Body of pancreas (tissue), 4 donors: ENCODE measurements at regions not wholly inside any gene's neighbourhood (a gene's known extent, or its start where the extent isn't known, plus 50 kb on each side); places are given as distances from the start of the nearest gene placed in this dataset.
"Not testable (repeated sequence)": the region's sequence is repeated elsewhere in the genome, so short reads cannot be mapped to it uniquely, and the experiment has no call there.

Source experiments
- ATAC-seq: fragments of 150-250 bp; one replicate; pipeline ENCODE4 v1.9.1; 2016
- DNase-seq, 4 donors: peaks; one replicate each; pipeline ENCODE4 v3.0.0-alpha.2; 2019
- H3K27ac ChIP-seq, 4 donors: fragments of 200-600 bp; sonication (generic); 1 replicate in 3 of 4; 2 replicates in 1 of 4; pipeline versions ENCODE4 v1.5.1 to v1.6.1; 2016 to 2019; ENCODE audit warnings: mild to moderate bottlenecking in 1 of 4, mixed read lengths in 1 of 4, moderate library complexity in 1 of 4
- H3K27me3 ChIP-seq, 2 donors: fragments of 200-600 bp; sonication (generic); one replicate each; pipeline ENCODE4 v1.6.0; 2016; ENCODE audit warnings: mild to moderate bottlenecking in 1 of 2
- H3K36me3 ChIP-seq, 2 donors: fragments of 200-600 bp; sonication (generic); replicated peaks in 1 of 2; 2 replicates each; pipeline ENCODE4 v1.5.1; 2016; ENCODE audit warnings: low read depth in 2 of 2; ENCODE audit not compliant: insufficient read depth in 1 of 2
- H3K4me1 ChIP-seq: fragments of 200-600 bp; sonication (generic); one replicate; pipeline ENCODE4 v1.6.0; 2016
- H3K4me3 ChIP-seq, 2 donors: fragments of 200-600 bp; sonication (generic); 1 replicate in 1 of 2; 2 replicates in 1 of 2; pipeline ENCODE4 v1.5.1; 2016 to 2019
- H3K9me3 ChIP-seq, 3 donors: fragments of 200-600 bp; sonication (generic); 1 replicate in 2 of 3; 2 replicates in 1 of 3; pipeline ENCODE4 v1.5.1; 2016
- CTCF ChIP-seq, 7 experiments: fragments of 450-650 bp in 4 of 7; fragments of 200-600 bp in 3 of 7; sonication (generic) in 3 of 7; IDR thresholded peaks; one replicate each; pipeline ENCODE4 v1.5.1; 2016 to 2019; ENCODE audit warnings: antibody characterized with exemption in 7 of 7
- POLR2A ChIP-seq, 3 donors: fragments of 450-650 bp; IDR thresholded peaks; one replicate each; pipeline ENCODE4 v1.6.1; 2016; ENCODE audit warnings: antibody characterized with exemption in 3 of 3, mild to moderate bottlenecking in 2 of 3
- WGBS, 2 donors: methylation state at CpG; one replicate each; pipeline ENCODE4 v1.1.5; 2017; 5-methylcytosine and 5-hydroxymethylcytosine counted together
- intact Hi-C: fragments of 100-400 bp; cut with DNase I; formaldehyde crosslinking; loops from one replicate; pipeline ENCODE4 v1.15.1; 2023

- WGBS, 2 donors, result 30 to 59% methylated on average over 2 of the region's 2 CpGs
- intact Hi-C loops, result no loop called here
- H3K27ac ChIP-seq, result no peak overlapping the region
- H3K27me3 ChIP-seq, result no peaks in the 10 kb centered on the region
- ATAC-seq, result no peak
- H3K4me3 ChIP-seq, result no peak overlapping the region
- H3K9me3 ChIP-seq, result no peaks in the 10 kb centered on the region
- no peaks in the 10 kb centered on the region for H3K36me3 ChIP-seq
- no peaks in the 10 kb centered on the region for H3K4me1 ChIP-seq
- no peak for DNase-seq
- TF ChIP-seq CTCF (IDR thresholded peaks at IDR 0.05), result no peak
- no peak for TF ChIP-seq POLR2A (IDR thresholded peaks at IDR 0.05)
These were observed 146.1 kb downstream of the C12orf75 start for GRCh38 chr12:105476616-105477015.

GRCh38 chr12:105477873-105478272 is 147.4 kb downstream of the C12orf75 start:
- ATAC-seq, result no peak
- no peaks in the 10 kb centered on the region for H3K36me3 ChIP-seq
- TF ChIP-seq POLR2A (IDR thresholded peaks at IDR 0.05), result no peak
- no peak for TF ChIP-seq CTCF (IDR thresholded peaks at IDR 0.05)
- H3K27ac ChIP-seq, result no peak overlapping the region
- H3K27me3 ChIP-seq, result no peaks in the 10 kb centered on the region
- no peaks in the 10 kb centered on the region for H3K9me3 ChIP-seq
- no peak for DNase-seq
- H3K4me3 ChIP-seq, result no peak overlapping the region
- WGBS, 2 donors, result 69 to 79% methylated on average over 6 of the region's 6 CpGs
- intact Hi-C loops, result no loop called here
- H3K4me1 ChIP-seq, result no peaks in the 10 kb centered on the region

- H3K27ac ChIP-seq, DNase-seq, H3K4me3 ChIP-seq, H3K9me3 ChIP-seq, H3K4me1 ChIP-seq, intact Hi-C loops, H3K36me3 ChIP-seq, ATAC-seq, H3K27me3 ChIP-seq: not testable (repeated sequence)
- WGBS, 2 donors, result 71 to 75% methylated on average over 9 of the region's 9 CpGs
These were observed 148.3 kb downstream of the C12orf75 start for GRCh38 chr12:105478788-105479187.

- TF ChIP-seq POLR2A (IDR thresholded peaks at IDR 0.05) (no peak), CTCF (IDR thresholded peaks at IDR 0.05) (no peak)
- no peaks in the 10 kb centered on the region for H3K36me3 ChIP-seq
- H3K4me1 ChIP-seq, result no peaks in the 10 kb centered on the region
- DNase-seq, result no peak
- intact Hi-C loops, result no loop called here
- no peaks in the 10 kb centered on the region for H3K27me3 ChIP-seq
- 35 to 52% methylated on average over 1 of the region's 1 CpG for WGBS, 2 donors
- H3K4me3 ChIP-seq, result no peak overlapping the region
- no peak for ATAC-seq
- H3K9me3 ChIP-seq, result no peaks in the 10 kb centered on the region
- no peak overlapping the region for H3K27ac ChIP-seq
These were observed 149.2 kb downstream of the C12orf75 start for GRCh38 chr12:105479710-105480109.

- 39 to 49% methylated on average over 2 of the region's 2 CpGs for WGBS, 2 donors
- DNase-seq (no peak), ATAC-seq (no peak)
These were observed 149.7 kb downstream of the C12orf75 start for GRCh38 chr12:105480162-105480561.

More at GRCh38 chr12:105480162-105480561, 149.7 kb downstream of the C12orf75 start:
- TF ChIP-seq POLR2A (IDR thresholded peaks at IDR 0.05) (no peak), CTCF (IDR thresholded peaks at IDR 0.05) (no peak)
- intact Hi-C loops, result no loop called here
- no peaks in the 10 kb centered on the region for H3K9me3 ChIP-seq
- H3K4me3 ChIP-seq, result no peak overlapping the region
- H3K36me3 ChIP-seq, result no peaks in the 10 kb centered on the region
- H3K27ac ChIP-seq, result no peak overlapping the region
- H3K27me3 ChIP-seq, result no peaks in the 10 kb centered on the region
- no peaks in the 10 kb centered on the region for H3K4me1 ChIP-seq
